Activated CD8-positive, alpha-beta memory T cell treated with anti-CD3 and anti-CD28 coated beads for 48 hours (primary cell): ENCODE measurements at regions not wholly inside any gene's neighbourhood (a gene's known extent, or its start where the extent isn't known, plus 50 kb on each side); places are given as distances from the start of the nearest gene placed in this dataset.

Source experiments
- DNase-seq, 3 experiments: peaks; one replicate each; pipeline ENCODE4 v3.0.0-alpha.2; 2020; ENCODE audit warnings: low read depth in 2 of 3, low spot score in 2 of 3

DNA sequence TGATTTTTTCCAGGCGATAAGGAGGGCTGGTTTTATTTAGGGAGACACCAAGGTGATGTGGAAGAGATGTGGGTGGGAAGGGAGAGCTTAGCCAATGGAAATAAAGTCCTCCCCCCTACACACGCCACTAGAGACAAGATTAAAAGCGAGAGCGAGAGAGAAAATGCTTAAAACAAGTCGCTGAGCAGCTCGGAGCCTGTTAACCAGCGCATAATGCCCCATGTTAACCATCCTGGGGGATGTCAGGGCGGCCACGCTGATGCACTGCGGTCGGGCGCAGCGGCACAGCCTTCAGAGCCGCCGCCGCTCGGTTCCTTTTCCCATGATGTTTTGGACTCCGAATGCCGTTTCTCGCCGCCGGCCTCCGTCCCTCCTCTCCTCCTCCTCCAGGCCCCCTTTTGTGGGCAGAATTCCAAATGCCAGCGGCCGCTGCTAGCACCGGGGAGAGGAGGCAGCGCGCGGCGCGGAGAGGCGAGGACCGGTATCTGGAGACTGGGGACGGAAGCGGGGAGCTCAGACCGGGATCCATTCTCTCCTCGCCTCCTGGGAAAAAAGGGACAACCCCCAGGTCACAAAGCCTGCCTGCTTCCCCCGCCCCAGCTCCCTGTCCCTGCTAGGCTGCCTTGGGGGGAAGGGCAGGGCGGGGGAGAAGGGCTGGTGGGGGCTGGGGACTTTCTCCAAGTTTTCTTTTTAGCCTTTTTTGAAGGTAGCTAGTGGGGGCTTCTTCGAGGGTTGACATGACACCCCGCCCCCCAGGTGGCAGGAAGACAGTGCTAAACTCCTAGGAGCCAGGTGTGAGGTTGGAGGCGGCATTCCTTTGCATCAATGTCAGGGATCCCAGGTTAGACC lies 98.1 kb upstream of the CCL2 start:
- DNase-seq, result no peak

- no peak for DNase-seq
These were observed 93.4 kb upstream of the CCL2 start for GRCh38 chr17:34161690-34162089.

GRCh38 chr17:34163123-34163522 lies 92.0 kb upstream of the CCL2 start:
- DNase-seq, result no peak

DNA sequence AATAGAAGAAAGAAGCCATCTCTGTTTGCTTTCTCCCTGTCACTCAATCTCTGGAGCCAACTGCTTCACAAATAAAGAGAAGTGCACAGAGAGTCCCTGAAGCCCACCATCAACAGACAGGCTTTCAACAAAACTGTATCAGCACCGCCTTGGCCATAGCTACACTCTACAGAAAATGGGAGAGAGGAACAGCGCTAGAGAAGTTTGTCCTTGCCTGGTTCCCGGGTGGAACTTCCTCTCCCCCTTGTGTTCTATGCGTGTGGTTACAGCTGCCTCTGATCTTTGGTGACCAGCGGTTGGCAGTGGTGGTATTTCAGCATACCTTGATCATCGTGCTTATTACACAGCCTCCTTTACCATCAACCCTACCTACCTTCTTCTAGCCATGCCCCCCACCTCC lies 91.4 kb upstream of the CCL2 start:
- no peak for DNase-seq

- no peak for DNase-seq
These were observed 90.2 kb upstream of the CCL2 start for GRCh38 chr17:34164837-34165236.

DNA sequence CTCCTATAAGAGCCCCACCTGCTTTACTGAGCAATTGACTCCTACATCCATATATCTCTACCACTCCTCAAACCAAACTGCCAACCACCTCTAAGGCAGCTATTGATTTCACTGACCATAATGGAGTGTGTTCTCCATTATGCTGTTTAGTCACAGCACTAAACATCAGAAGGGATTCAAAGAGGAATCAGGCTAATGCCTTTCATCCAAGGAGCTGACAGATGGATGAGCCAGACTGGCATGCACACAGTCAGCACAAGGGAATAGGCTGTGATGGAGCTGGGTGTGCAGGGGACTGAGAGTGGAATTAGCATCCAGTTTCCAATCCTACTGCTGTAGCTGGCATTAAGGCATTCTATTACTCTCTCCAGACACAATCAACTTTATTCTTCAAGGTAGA lies 88.7 kb upstream of the CCL2 start:
- DNase-seq, result no peak

DNA sequence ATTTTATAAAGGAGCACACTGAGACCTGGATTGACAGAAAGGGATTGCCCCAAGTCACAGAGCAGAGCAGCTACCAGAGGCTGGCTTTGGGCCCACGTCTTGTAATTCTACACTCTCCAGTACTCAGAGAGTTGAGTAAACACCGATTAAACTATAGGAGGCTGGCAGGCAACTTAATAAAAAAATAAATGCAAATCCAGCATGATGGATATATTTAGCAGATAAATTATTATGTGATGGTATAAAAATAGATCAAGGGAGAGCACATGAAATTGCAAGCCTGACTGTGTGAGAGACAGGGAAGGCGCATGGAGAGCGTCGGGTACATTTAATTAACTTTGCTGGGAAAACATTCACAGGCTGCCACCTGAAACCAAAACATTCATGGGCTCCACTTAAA lies 87.7 kb upstream of the CCL2 start:
- no peak for DNase-seq

DNA sequence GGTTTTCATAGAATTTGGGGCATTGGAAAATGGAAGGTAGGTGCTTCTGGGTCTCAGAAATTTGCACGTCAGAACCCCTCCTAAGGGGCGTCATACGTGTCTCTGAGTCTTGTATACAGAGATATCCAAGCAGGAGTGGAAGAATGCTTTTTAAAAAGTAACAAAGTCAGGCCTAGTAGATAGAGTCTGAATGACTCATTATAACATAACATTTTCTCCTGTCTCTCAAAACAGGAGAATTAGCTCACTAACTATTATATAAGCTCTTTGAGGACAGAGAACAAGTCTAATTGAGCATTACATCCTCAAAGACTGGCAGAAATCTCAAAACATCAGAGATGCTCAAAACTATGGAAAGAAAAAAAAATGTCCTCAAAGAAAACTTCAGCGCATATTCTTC lies 86.1 kb upstream of the CCL2 start:
- DNase-seq, result no peak

- no peak for DNase-seq
These were observed 85.6 kb upstream of the CCL2 start for GRCh38 chr17:34169496-34169895.

DNA sequence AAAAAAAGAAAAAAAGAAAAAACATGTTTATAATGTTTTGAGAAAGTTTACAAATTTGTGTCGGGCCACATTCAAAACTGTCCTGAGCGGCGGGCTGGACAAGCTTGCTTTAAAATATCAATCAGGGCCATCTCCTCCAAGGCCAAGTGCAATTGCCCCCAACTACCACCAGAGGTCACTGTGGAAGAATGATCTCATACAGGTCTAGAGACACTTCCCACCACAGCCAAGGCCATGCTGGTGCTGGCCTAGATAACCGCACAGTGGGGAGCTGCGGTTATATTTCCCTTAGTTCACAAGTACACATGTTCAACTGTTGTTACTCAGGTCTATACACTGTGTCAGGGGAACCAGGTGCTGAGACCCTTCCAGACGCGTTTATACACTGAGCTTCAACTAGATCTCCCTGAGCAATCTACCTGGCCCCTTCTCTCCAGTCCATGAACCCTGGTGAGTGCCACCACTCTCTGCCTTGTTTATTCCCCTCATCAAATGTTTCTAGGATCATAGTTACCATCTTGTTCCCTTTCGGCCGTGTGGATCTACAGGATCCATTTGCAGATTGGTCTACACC lies 83.8 kb upstream of the CCL2 start:
- peak; percentile 4 to 18 (median 13) for DNase-seq

DNA sequence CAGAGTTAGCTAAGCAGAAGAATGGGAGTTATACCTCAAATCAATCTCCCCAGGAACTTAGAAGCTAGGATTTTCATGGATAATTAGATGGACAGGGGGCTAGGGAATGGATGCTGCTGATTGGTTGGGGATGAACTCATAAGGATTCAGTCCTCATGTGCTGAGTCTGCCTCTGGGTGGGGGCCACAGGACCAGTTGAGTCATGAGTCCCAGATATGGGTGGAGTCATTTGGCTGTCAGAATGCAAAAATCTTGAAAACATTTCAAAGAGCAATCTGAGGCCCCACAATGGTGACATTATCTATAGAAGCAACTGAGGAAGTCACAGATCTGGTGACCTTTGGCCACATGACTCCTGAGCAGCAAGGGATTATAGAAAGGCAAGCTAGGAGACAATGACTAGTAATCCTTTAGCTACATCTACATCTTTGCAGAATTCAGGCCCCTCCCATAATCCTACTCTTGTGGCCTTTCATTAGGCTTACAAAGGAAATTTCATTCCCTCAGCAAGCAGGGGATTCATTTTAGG lies 82.6 kb upstream of the CCL2 start:
- no peak for DNase-seq

DNA sequence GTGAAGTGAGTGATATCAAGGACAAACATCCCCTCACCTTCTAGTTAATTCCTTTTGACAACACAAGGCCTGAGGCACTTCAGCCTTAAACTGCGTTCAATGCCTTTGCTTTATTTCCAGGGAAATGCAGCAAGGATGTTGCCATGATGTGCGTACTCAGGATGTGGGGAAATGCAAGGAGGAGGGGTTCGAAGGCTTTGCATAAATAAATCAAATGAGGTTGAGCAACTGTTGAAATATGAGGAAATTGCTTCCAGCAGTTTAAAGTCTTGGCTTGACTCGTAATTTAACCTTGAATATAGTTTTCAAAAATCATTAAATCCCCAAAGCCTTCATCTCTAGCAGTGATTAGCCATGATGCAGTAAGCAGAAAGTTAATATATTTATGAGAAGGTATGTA lies 81.8 kb upstream of the CCL2 start:
- DNase-seq, result no peak

GRCh38 chr17:34174496-34174895 lies 80.6 kb upstream of the CCL2 start:
- DNase-seq, result no peak

DNA sequence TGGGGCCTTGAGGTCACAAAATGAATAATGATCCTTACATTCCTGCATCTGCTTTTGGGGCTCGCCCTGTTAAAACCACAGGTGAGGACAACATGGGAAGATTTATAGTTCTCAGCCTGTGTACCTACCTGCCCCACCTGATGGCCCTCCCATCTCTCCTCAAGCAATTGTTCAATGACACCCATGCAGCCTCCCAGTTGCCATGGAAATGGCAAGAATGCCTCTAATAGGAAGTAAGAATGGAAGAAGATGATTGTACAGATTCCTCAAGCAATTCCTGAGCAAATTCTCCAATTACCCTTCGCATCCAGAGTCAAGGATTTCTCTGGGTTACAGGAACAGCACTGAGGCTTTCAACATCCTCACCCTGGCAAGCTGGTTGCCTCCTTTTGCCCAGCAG lies 78.6 kb upstream of the CCL2 start:
- DNase-seq, result no peak

- no peak for DNase-seq
These were observed 77.4 kb upstream of the CCL2 start for GRCh38 chr17:34177642-34178041.

DNA sequence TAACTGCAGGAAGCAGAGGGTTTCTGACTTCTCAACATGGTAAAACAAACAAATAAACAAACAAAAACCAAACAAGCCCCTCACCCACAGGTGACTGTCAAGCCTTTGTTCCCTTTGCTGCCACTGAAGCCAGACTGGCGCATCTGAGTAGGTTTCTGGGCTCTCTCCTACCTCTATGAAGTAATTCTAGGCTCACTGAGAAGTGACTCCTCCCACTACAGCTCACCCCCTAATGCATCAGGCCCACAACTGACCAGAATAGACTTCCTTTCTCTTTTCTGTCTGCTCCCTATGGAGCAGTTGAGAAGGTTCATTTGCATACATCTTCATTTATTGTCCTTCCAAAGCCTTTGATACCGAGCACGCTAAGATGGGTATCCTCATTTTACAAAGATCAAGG lies 77.0 kb upstream of the CCL2 start:
- no peak for DNase-seq

- no peak for DNase-seq
These were observed 72.9 kb upstream of the CCL2 start for GRCh38 chr17:34182036-34182803.

DNA sequence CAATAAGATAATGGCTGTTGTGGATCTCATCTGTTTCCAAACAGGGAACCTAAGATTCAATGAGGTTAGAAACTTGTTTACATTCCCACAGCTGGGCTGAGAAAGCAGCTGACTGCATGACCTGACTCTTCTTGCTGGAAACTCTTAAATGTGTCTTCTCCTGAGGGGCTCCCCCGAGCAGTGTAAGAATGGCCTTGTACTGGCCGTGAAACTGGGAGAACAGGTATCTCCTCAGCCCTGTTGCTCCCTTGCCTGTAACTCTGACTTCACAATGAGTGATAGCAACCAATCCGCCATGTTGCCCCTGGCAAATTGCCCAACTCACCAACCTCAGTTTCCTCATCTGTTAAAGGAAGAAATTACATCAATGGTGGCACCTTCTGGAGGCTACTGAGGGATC lies 59.1 kb upstream of the CCL2 start:
- DNase-seq, result no peak

- no peak for DNase-seq
These were observed 56.6 kb upstream of the CCL2 start for GRCh38 chr17:34198519-34198918.

DNA sequence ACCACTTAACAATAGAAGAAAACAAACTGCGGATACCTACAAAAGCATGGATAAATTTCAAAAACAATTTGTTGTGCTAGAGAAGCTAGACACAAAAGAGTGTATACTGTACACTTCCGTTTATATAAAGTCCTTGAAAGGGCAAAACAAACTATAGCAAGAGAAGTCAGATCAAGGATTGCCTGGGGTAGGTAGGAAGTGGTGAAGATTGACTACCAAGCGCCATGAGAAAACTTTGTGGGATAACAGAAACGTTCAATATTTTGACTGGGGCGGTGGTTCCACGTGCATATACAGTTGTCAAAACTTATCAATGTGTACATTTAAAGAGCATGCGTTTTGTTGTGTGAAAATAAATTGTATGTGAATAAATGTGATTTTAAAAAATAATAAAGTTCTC lies 55.6 kb upstream of the CCL2 start:
- no peak for DNase-seq

GRCh38 chr17:34199932-34200534 lies 55.1 kb upstream of the CCL2 start:
- peak; percentile 9 to 61 (median 23) for DNase-seq

- DNase-seq, result no peak
These were observed 53.9 kb upstream of the CCL2 start for GRCh38 chr17:34201225-34201624.
